Hepatocyte (in vitro differentiated cells): ENCODE measurements at regions not wholly inside any gene's neighbourhood (a gene's known extent, or its start where the extent isn't known, plus 50 kb on each side); places are given as distances from the start of the nearest gene placed in this dataset.

Source experiments
- DNase-seq: peaks from one replicate; pipeline ENCODE4 v3.0.0-alpha.2; 2016; ENCODE audit warnings: low spot score
- H2AFZ ChIP-seq: fragments of 200-600 bp; sonication (generic); 2 replicates; pipeline ENCODE4 v1.6.0; 2016; ENCODE audit warnings: antibody characterized with exemption, mild to moderate bottlenecking
- H3K27ac ChIP-seq: fragments of 200-600 bp; sonication (generic); 2 replicates; pipeline ENCODE4 v1.5.1; 2016; ENCODE audit warnings: mild to moderate bottlenecking
- H3K27me3 ChIP-seq: fragments of 200-600 bp; sonication (generic); 2 replicates; pipeline ENCODE4 v1.6.1; 2016
- H3K36me3 ChIP-seq: fragments of 200-600 bp; sonication (generic); replicated peaks from 2 replicates; pipeline ENCODE4 v1.5.1; 2016; ENCODE audit warnings: low read depth; ENCODE audit not compliant: insufficient read depth
- H3K4me1 ChIP-seq: fragments of 200-600 bp; sonication (generic); 2 replicates; pipeline ENCODE4 v1.5.1; 2016; ENCODE audit warnings: mild to moderate bottlenecking, moderate library complexity; ENCODE audit not compliant: insufficient read depth
- H3K4me2 ChIP-seq: fragments of 200-600 bp; sonication (generic); 2 replicates; pipeline ENCODE4 v1.6.0; 2016
- H3K4me3 ChIP-seq: fragments of 200-600 bp; sonication (generic); 2 replicates; pipeline ENCODE4 v1.5.1; 2016; ENCODE audit warnings: mild to moderate bottlenecking
- H3K79me2 ChIP-seq: fragments of 200-600 bp; sonication (generic); 2 replicates; pipeline ENCODE4 v1.6.0; 2017; ENCODE audit warnings: mild to moderate bottlenecking
- H3K9me2 ChIP-seq: fragments of 200-600 bp; sonication (generic); replicated peaks from 2 replicates; pipeline ENCODE4 v1.6.0; 2017; ENCODE audit warnings: mild to moderate bottlenecking; ENCODE audit not compliant: insufficient read depth
- H3K9me3 ChIP-seq: fragments of 200-600 bp; sonication (generic); 2 replicates; pipeline ENCODE4 v1.5.1; 2016; ENCODE audit warnings: low read depth, mild to moderate bottlenecking
- H4K20me1 ChIP-seq: fragments of 200-600 bp; sonication (generic); 2 replicates; pipeline ENCODE4 v1.6.0; 2016; ENCODE audit warnings: mild to moderate bottlenecking; ENCODE audit not compliant: insufficient read depth, poor library complexity, severe bottlenecking
- EZH2 ChIP-seq: fragments of 200-600 bp; sonication (generic); IDR thresholded peaks from 2 replicates; pipeline ENCODE4 v1.6.1; 2016; ENCODE audit warnings: antibody characterized with exemption, mild to moderate bottlenecking, borderline replicate concordance
- EZH2phosphoT487 ChIP-seq: fragments of 200-600 bp; sonication (generic); IDR thresholded peaks from one replicate; pipeline ENCODE4 v1.6.1; 2018; ENCODE audit warnings: antibody characterized with exemption, mild to moderate bottlenecking, low read depth, moderate library complexity; ENCODE audit not compliant: unreplicated experiment, severe bottlenecking
- WGBS: methylation state at CpG from one replicate; pipeline ENCODE4 v1.1.6; 2016; ENCODE audit warnings: low lambda C conversion rate; ENCODE audit errors: missing lambda C conversion rate; 5-methylcytosine and 5-hydroxymethylcytosine counted together
- TF ChIP-seq, protein P1 (sequence below): fragments of 200-600 bp; sonication (generic); IDR thresholded peaks from 2 replicates; pipeline ENCODE4 v1.5.1; 2016; ENCODE audit warnings: antibody characterized with exemption, mild to moderate bottlenecking; ENCODE audit not compliant: poor library complexity

DNA sequence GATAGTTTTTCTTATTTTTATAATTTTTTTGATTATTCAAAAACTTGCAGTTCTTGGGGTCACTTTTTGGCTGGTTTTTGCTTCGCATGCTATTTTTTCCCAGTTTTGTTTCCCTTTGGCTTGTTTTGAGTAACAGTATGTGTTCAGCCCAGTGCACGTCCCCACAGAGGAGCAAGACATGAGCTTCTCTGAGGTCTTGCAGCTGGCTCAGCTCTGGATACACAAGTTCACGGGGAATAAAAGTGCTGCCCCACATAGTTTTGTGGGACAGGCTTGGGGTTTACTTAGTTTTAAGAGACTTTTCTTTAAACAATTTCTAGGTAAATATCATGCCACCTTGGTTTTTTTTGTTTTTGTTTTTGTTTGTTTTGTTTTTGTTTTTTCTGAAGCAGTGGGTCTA lies 297.8 kb upstream of the IRX1 start:
- no peaks in the 10 kb centered on the region for H3K9me2 ChIP-seq
- TF ChIP-seq EZH2phosphoT487 (no peak), EZH2 (no peak)
- TF ChIP-seq, protein P1, sequence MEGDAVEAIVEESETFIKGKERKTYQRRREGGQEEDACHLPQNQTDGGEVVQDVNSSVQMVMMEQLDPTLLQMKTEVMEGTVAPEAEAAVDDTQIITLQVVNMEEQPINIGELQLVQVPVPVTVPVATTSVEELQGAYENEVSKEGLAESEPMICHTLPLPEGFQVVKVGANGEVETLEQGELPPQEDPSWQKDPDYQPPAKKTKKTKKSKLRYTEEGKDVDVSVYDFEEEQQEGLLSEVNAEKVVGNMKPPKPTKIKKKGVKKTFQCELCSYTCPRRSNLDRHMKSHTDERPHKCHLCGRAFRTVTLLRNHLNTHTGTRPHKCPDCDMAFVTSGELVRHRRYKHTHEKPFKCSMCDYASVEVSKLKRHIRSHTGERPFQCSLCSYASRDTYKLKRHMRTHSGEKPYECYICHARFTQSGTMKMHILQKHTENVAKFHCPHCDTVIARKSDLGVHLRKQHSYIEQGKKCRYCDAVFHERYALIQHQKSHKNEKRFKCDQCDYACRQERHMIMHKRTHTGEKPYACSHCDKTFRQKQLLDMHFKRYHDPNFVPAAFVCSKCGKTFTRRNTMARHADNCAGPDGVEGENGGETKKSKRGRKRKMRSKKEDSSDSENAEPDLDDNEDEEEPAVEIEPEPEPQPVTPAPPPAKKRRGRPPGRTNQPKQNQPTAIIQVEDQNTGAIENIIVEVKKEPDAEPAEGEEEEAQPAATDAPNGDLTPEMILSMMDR: no peak
- DNase-seq: no peak

DNA sequence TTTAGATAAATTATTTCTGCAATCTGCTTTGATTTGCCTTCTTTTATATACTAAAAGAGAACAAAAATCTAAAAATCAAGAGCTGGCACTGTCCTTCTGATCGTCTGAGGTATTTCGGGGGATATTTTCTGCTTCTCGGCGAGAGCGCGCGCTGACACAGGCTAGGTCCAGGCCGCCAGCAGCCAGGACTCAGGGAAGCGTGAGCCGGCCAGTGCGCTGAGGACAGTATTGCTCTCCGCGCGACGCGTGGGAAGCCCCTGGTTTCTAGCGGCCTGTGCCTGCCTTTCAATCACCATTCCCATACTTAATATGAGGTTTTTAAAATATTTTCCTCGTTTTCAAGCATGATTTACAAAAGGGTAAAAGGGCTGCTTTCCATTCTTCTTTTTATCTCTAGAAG lies 307.3 kb upstream of the IRX1 start:
- H3K4me1 ChIP-seq: no peaks in the 10 kb centered on the region
- no peak overlapping the region for H3K4me2 ChIP-seq
- TF ChIP-seq EZH2phosphoT487 (no peak), EZH2 (no peak)
- TF ChIP-seq, protein P1: no peak
- H3K9me2 ChIP-seq: no peaks in the 10 kb centered on the region
- no peak for DNase-seq
- H3K27me3 ChIP-seq: no peaks in the 10 kb centered on the region
- H4K20me1 ChIP-seq: no peaks in the 10 kb centered on the region
- H3K27ac ChIP-seq: no peak overlapping the region
- H2AFZ ChIP-seq: no peak overlapping the region
- H3K36me3 ChIP-seq: no peaks in the 10 kb centered on the region
- WGBS: 94% methylated on average over 18 of the region's 18 CpGs
- no peak overlapping the region for H3K4me3 ChIP-seq
- no peaks in the 10 kb centered on the region for H3K9me3 ChIP-seq
- H3K79me2 ChIP-seq: no peaks in the 10 kb centered on the region

More for the DNA sequence above, 297.8 kb upstream of the IRX1 start:
- WGBS: 76% methylated on average over 3 of the region's 3 CpGs
- no peaks in the 10 kb centered on the region for H4K20me1 ChIP-seq
- no peak overlapping the region for H3K27ac ChIP-seq
- H3K79me2 ChIP-seq: no peaks in the 10 kb centered on the region
- H3K4me2 ChIP-seq: no peak overlapping the region
- no peaks in the 10 kb centered on the region for H3K9me3 ChIP-seq
- no peak overlapping the region for H2AFZ ChIP-seq
- H3K4me1 ChIP-seq: no peaks in the 10 kb centered on the region
- H3K27me3 ChIP-seq: no peaks in the 10 kb centered on the region
- no peaks in the 10 kb centered on the region for H3K36me3 ChIP-seq
- H3K4me3 ChIP-seq: no peak overlapping the region

DNA sequence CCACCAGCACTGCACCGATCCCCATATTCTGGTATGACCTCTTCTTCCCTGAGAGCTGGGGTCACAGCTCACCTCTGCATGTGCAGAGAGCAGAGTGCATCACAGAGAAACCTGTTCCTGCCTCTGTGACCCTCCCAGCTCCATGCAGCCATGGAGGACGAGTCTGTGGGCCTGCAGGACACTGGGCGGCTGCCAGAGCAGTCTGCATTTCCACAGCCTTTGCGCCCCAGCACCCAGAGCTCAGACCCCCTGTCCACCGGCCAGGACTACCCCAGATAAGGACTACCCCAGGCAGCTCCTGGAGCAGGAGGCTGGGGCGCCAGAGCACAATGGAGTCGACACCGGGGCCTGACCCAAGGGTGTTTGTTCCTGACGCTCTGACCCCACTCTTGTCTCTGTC lies 308.1 kb upstream of the IRX1 start:
- Histone ChIP-seq H4K20me1 (no peaks in the 10 kb centered on the region), H3K9me2 (no peaks in the 10 kb centered on the region), H3K4me2 (no peak overlapping the region), H3K4me1 (no peaks in the 10 kb centered on the region), H3K27me3 (no peaks in the 10 kb centered on the region), H2AFZ (no peak overlapping the region), H3K4me3 (no peak overlapping the region), H3K79me2 (no peaks in the 10 kb centered on the region), H3K36me3 (no peaks in the 10 kb centered on the region), H3K27ac (no peak overlapping the region), H3K9me3 (no peaks in the 10 kb centered on the region)
- DNase-seq: no peak
- TF ChIP-seq, protein P1: no peak
- WGBS: 84% methylated on average over 9 of the region's 9 CpGs

DNA sequence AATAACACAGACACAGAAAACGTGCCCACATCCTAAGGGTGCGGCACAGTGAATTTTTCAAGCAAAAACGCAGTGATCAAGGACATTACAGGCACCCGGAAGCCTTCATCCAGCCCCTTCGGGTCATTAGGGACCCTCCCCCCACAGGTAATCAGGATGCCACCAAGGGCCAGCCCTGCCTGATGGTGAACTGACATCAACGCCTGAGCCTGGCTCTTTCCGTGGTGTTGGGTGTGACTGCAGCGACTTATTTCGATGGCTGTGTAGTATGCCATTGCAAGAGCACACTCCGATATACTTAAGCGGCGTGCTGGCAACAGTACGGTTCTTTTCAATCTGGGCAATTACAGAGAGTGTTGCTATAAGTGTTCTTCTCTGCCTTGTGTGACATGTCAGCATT lies 310.0 kb upstream of the IRX1 start:
- Histone ChIP-seq H3K79me2 (no peaks in the 10 kb centered on the region), H3K9me3 (no peaks in the 10 kb centered on the region), H2AFZ (no peak overlapping the region), H3K4me1 (no peaks in the 10 kb centered on the region), H3K27ac (no peak overlapping the region), H3K27me3 (no peaks in the 10 kb centered on the region), H4K20me1 (no peaks in the 10 kb centered on the region), H3K9me2 (no peaks in the 10 kb centered on the region), H3K4me3 (no peak overlapping the region), H3K36me3 (no peaks in the 10 kb centered on the region), H3K4me2 (no peak overlapping the region)
- TF ChIP-seq EZH2phosphoT487 (no peak), EZH2 (no peak)
- TF ChIP-seq, protein P1: no peak
- no peak for DNase-seq
- 92% methylated on average over 13 of the region's 13 CpGs for whole genome bisulfite sequencing
